Lower leg skin (tissue), 3 donors: ENCODE measurements at regions not wholly inside any gene's neighbourhood (a gene's known extent, or its start where the extent isn't known, plus 50 kb on each side); places are given as distances from the start of the nearest gene placed in this dataset.

Source experiments
- CTCF ChIP-seq, 3 donors: fragments of 450-650 bp; IDR thresholded peaks; one replicate each; pipeline ENCODE4 v1.5.1; 2016; ENCODE audit warnings: antibody characterized with exemption in 3 of 3, mild to moderate bottlenecking in 3 of 3, moderate library complexity in 2 of 3
- POLR2A ChIP-seq, 2 donors: fragments of 450-650 bp; IDR thresholded peaks; one replicate each; pipeline ENCODE4 v1.6.1; 2016 to 2017; ENCODE audit warnings: antibody characterized with exemption in 2 of 2, mild to moderate bottlenecking in 1 of 2, moderate library complexity in 1 of 2

- no peak for TF ChIP-seq CTCF (IDR thresholded peaks at IDR 0.05)
- no peak for TF ChIP-seq POLR2A (IDR thresholded peaks at IDR 0.05)
These were observed 245.2 kb upstream of the DIPK2B start for GRCh38 chrX:45445745-45446412.
